Esophagus muscularis mucosa (tissue), 4 donors: ENCODE measurements at regions not wholly inside any gene's neighbourhood (a gene's known extent, or its start where the extent isn't known, plus 50 kb on each side); places are given as distances from the start of the nearest gene placed in this dataset.

Experiments used
- DNase-seq: peaks from one replicate; pipeline ENCODE4 v3.0.0-alpha.2; 2017; ENCODE audit errors: extremely low spot score
- H3K27ac ChIP-seq, 4 donors: fragments of 200-600 bp; sonication (generic); replicated peaks in 1 of 4; 1 replicate in 3 of 4; 2 replicates in 1 of 4; pipeline ENCODE4 v1.5.1; 2016 to 2019; ENCODE audit warnings: mild to moderate bottlenecking in 1 of 4
- H3K27me3 ChIP-seq, 4 donors: fragments of 200-600 bp; sonication (generic); one replicate each; pipeline versions ENCODE4 v1.5.1 to v1.6.0; 2016 to 2019
- H3K36me3 ChIP-seq, 4 donors: fragments of 200-600 bp; sonication (generic); one replicate each; pipeline ENCODE4 v1.5.1; 2016 to 2019
- H3K4me1 ChIP-seq, 4 donors: fragments of 200-600 bp; sonication (generic); one replicate each; pipeline ENCODE4 v1.5.1; 2016 to 2019
- H3K4me3 ChIP-seq, 4 donors: fragments of 200-600 bp; sonication (generic); 1 replicate in 2 of 4; 2 replicates in 2 of 4; pipeline ENCODE4 v1.5.1; 2016 to 2019; ENCODE audit warnings: mild to moderate bottlenecking in 4 of 4, moderate library complexity in 1 of 4
- H3K9me3 ChIP-seq, 4 donors: fragments of 200-600 bp; sonication (generic); 1 replicate in 3 of 4; 2 replicates in 1 of 4; pipeline ENCODE4 v1.5.1; 2016 to 2019
- EP300 ChIP-seq: sonication (generic); formaldehyde crosslinking; IDR thresholded peaks from one replicate; pipeline ENCODE4 v1.6.1; 2017; ENCODE audit warnings: antibody characterized with exemption
- POLR2A ChIP-seq: fragments of 450-650 bp; IDR thresholded peaks from one replicate; pipeline ENCODE4 v1.6.1; 2017; ENCODE audit warnings: antibody characterized with exemption, moderate library complexity, mild to moderate bottlenecking, low read depth
- POLR2AphosphoS5 ChIP-seq, 2 donors: sonication (generic); formaldehyde crosslinking; IDR thresholded peaks; one replicate each; pipeline ENCODE4 v1.6.1; 2017; ENCODE audit warnings: antibody characterized with exemption in 2 of 2
- WGBS: methylation state at CpG from one replicate; pipeline ENCODE4 v1.1.5; 2018; 5-methylcytosine and 5-hydroxymethylcytosine counted together
- intact Hi-C: fragments of 100-400 bp; cut with DNase I; formaldehyde crosslinking; loops from one replicate; pipeline ENCODE4 v1.15.1; 2023
- TF ChIP-seq, protein P1 (sequence below), 3 experiments: fragments of 200-600 bp in 2 of 3; fragments of 450-650 bp in 1 of 3; sonication (generic) in 2 of 3; IDR thresholded peaks; one replicate each; pipeline ENCODE4 v1.5.1; 2017 to 2019; ENCODE audit warnings: antibody characterized with exemption in 3 of 3, mild to moderate bottlenecking in 2 of 3, moderate library complexity in 1 of 3

DNA sequence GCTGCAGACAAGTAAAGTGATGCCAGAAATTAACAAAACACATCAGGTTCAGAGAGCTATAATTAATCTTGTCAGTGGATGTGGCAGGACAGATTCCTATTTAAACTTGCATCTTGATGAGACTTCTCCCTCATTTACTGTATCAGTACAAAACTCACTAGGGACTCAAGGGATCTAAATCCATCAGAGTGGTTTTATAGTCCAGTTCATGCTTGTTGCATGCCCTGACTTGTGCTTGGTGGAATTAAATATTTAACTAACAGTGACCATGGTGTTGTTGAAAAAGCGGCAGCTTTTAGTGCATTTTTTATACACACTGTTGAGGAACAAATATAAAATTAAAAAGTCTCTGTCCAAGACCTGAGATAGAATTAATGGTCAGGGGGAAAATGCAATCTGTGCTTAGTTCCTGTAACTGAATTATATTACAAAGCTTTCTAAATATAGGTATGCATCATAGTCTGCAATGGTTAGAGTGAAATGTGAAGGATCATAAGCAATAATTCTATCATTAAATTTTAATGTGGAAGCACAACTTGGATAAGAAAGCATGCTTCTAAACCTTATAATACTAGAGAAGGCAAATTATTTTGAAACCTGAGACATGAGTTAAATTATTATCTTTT is 1475.5 kb upstream of the TENM4 start:
- no peaks in the 10 kb centered on the region for H3K4me1 ChIP-seq
- intact Hi-C loops = no loop called here

DNA sequence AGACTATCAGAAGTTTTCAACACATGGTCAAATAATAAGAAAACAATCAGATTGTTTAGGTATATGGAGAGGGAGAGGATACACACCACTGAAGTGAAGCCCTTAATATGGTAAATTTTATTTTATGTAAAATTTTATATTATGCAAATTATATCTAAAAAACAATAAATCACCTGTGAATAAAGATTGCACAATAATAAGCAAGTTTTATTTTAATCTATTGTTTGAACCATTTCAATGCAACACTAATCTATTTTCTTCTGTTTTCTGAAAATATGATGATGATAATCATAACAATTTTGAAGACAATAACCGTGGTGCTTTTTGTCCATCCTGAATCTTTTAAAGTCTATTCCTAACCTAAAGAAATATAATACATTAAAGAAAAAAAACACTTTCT is 1473.5 kb upstream of the TENM4 start:
- WGBS = 91% methylated on average over 1 of the region's 1 CpG
- no peak for DNase-seq

More for the DNA sequence above, 1475.5 kb upstream of the TENM4 start:
- Histone ChIP-seq H3K9me3 (no peaks in the 10 kb centered on the region), H3K36me3 (no peaks in the 10 kb centered on the region), H3K27me3 (no peaks in the 10 kb centered on the region), H3K4me3 (no peak overlapping the region), H3K27ac (no peak overlapping the region)
- 70% methylated on average over 1 of the region's 1 CpG for WGBS
- DNase-seq = no peak
- TF ChIP-seq, protein P1, sequence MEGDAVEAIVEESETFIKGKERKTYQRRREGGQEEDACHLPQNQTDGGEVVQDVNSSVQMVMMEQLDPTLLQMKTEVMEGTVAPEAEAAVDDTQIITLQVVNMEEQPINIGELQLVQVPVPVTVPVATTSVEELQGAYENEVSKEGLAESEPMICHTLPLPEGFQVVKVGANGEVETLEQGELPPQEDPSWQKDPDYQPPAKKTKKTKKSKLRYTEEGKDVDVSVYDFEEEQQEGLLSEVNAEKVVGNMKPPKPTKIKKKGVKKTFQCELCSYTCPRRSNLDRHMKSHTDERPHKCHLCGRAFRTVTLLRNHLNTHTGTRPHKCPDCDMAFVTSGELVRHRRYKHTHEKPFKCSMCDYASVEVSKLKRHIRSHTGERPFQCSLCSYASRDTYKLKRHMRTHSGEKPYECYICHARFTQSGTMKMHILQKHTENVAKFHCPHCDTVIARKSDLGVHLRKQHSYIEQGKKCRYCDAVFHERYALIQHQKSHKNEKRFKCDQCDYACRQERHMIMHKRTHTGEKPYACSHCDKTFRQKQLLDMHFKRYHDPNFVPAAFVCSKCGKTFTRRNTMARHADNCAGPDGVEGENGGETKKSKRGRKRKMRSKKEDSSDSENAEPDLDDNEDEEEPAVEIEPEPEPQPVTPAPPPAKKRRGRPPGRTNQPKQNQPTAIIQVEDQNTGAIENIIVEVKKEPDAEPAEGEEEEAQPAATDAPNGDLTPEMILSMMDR (IDR thresholded peaks at IDR 0.05) = no peak
- TF ChIP-seq POLR2AphosphoS5 (IDR thresholded peaks at IDR 0.05) = no peak
- no peak for TF ChIP-seq EP300
- no peak for TF ChIP-seq POLR2A

GRCh38 chr11:80911666-80912065 is 1470.8 kb upstream of the TENM4 start:
- TF ChIP-seq, protein P1 (IDR thresholded peaks at IDR 0.05) = no peak
- TF ChIP-seq EP300 (no peak), POLR2AphosphoS5 (IDR thresholded peaks at IDR 0.05) (no peak)
- 65% methylated on average over 1 of the region's 1 CpG for WGBS
- no peak overlapping the region for H3K27ac ChIP-seq
- H3K36me3 ChIP-seq = no peaks in the 10 kb centered on the region
- H3K4me3 ChIP-seq = no peak overlapping the region
- intact Hi-C loops = no loop called here
- no peaks in the 10 kb centered on the region for H3K27me3 ChIP-seq
- no peaks in the 10 kb centered on the region for H3K9me3 ChIP-seq
- DNase-seq = no peak
- H3K4me1 ChIP-seq = no peaks in the 10 kb centered on the region

More for the DNA sequence above, 1473.5 kb upstream of the TENM4 start:
- Histone ChIP-seq H3K4me3 (no peak overlapping the region), H3K27ac (no peak overlapping the region), H3K4me1 (no peaks in the 10 kb centered on the region), H3K36me3 (no peaks in the 10 kb centered on the region), H3K9me3 (no peaks in the 10 kb centered on the region), H3K27me3 (no peaks in the 10 kb centered on the region)
- intact Hi-C loops = no loop called here
- TF ChIP-seq, protein P1 (IDR thresholded peaks at IDR 0.05) = no peak
- TF ChIP-seq EP300 (no peak), POLR2AphosphoS5 (IDR thresholded peaks at IDR 0.05) (no peak), POLR2A (no peak)

GRCh38 chr11:80900265-80900664 is 1459.4 kb upstream of the TENM4 start:
- no peak for DNase-seq

More at GRCh38 chr11:80900265-80900664, 1459.4 kb upstream of the TENM4 start:
- intact Hi-C loops = no loop called here
- Histone ChIP-seq H3K27me3 (no peaks in the 10 kb centered on the region), H3K27ac (no peak overlapping the region), H3K9me3 (no peaks in the 10 kb centered on the region), H3K4me1 (no peaks in the 10 kb centered on the region), H3K4me3 (no peak overlapping the region), H3K36me3 (no peaks in the 10 kb centered on the region)
- TF ChIP-seq EP300 = no peak
- no peak for TF ChIP-seq POLR2AphosphoS5 (IDR thresholded peaks at IDR 0.05)
- TF ChIP-seq, protein P1 (IDR thresholded peaks at IDR 0.05) = no peak
- TF ChIP-seq POLR2A = no peak
- 79% methylated on average over 2 of the region's 2 CpGs for WGBS
